Prostate gland (tissue), 1 donor: ENCODE measurements at regions not wholly inside any gene's neighbourhood (a gene's known extent, or its start where the extent isn't known, plus 50 kb on each side); places are given as distances from the start of the nearest gene placed in this dataset.

ENCODE experiments used
- POLR2A ChIP-seq: fragments of 450-650 bp; IDR thresholded peaks from one replicate; pipeline ENCODE4 v1.6.1; 2016; ENCODE audit warnings: antibody characterized with exemption, mild to moderate bottlenecking
- POLR2AphosphoS5 ChIP-seq: sonication (generic); formaldehyde crosslinking; IDR thresholded peaks from one replicate; pipeline ENCODE4 v1.6.1; 2017; ENCODE audit warnings: antibody characterized with exemption

DNA sequence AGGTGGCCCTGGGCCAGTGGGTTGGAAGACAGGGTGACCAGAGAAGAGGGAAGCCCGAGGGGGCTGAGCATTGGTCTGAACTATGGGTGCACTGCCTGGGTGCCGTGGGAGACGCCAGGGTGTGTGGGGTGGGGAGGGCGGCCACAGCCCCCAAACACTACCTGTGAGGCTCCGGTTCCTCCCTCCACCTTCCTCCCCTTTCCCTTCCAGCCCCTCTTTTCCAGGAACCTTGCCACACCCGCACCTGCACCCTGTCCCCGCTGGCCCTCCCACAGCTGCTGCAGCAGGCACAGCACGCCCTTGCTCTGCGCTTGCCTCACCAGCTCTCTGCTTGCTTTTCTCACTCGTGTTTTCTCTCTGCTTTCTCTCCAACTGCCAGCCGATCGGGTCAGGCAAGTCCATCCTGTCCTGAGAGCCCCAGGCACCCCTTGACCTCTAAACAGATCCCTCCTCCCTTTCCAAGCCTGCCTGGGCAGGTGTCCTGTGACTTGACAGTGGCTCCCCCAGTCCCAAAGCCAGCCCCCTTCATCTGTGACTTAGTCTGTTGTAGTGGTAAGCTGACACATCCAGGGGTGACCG is 193.7 kb downstream of the MSX2 start:
- TF ChIP-seq POLR2AphosphoS5 (no peak), POLR2A (no peak)
